Limb (tissue), 2 donors: ENCODE measurements at regions not wholly inside any gene's neighbourhood (a gene's known extent, or its start where the extent isn't known, plus 50 kb on each side); places are given as distances from the start of the nearest gene placed in this dataset.
A peak's percentile ranks its signal among the peaks of the same experiment; 100 is the strongest.

Source experiments
- DNase-seq, 2 donors: peaks; one replicate each; pipeline ENCODE4 v3.0.0-alpha.2; 2016; ENCODE audit errors: extremely low spot score in 2 of 2

- no peak for DNase-seq
Observed at GRCh38 chr13:99053636-99054233, 75.9 kb upstream of the DOCK9 start.

DNA sequence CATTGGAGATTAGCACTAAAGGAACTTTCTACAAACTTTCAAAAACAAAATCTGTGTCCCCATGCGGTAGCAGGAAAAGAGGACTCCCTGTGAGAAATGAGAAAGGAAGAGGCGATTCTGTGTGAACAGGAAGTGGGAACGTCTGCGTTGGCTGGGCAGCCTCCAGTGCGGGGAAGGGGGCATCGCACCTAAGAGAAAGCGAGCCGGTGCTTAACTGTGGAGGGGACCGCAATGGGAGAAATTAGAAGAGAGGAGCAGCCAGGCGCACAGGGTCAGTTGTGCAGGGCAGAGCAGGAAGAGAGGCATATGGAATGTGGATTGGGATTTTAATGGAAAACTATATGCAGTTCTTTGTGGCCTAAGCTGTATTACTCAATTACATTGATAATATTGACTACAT lies 77.4 kb upstream of the DOCK9 start:
- DNase-seq: no peak

DNA sequence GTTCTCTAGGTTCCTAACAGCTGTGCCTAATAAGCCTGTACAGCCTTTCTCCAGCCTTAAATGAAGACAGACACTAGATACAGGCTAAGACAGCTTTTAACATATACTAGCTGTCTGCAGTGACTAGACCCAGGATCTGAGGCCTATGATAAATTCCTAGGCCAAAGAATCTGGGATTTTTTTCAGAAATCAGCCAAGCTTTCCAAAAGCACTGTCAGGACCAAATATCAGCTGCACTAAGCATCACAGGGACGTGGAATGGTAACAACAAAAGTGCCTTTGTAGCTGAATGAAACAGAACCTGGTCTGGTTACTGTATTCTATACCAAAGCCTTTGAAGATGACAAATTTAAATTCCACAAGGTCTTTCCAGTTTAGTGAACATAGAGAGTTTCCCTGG lies 77.9 kb upstream of the DOCK9 start:
- DNase-seq: peak in 1 of 2 donors; percentile 27

- no peak for DNase-seq
Observed at GRCh38 chr13:99056381-99057014, 78.6 kb upstream of the DOCK9 start.

DNA sequence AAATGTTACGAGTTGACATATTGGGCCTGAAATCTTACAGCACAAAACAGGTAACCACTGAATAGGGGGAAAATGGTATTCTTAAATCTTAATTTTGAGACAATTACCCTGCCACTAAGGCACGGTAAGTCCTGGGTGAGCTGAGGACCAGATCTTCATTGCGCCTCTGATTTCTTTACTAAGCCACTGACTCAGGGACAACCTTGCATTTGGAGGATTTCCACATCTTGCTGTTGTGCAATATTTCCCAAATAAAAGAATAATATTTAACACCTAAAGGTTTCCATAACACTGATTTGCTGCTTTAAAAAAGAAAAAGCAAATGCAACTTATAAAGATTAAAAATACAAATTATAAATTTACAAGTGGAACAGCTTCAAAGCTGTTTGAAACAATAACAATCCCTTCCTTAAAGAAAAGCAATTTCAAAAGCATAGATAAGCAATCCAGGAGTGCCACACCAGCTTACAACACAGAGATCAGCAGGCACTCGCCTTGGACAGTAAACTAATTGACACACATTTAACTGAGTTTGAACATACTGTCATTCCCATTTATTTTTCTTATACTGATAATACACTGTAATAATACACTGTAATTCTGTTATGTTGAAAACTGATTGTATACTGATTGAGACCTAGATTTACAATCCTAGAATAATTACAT lies 79.6 kb upstream of the DOCK9 start:
- no peak for DNase-seq

GRCh38 chr13:99058527-99059495 lies 80.9 kb upstream of the DOCK9 start:
- DNase-seq: no peak

GRCh38 chr13:99059498-99060075 lies 81.7 kb upstream of the DOCK9 start:
- DNase-seq: no peak

GRCh38 chr13:99061411-99061810 lies 83.5 kb upstream of the DOCK9 start:
- DNase-seq: no peak

- peak; percentile 15 to 77 for DNase-seq
Observed at GRCh38 chr13:99062593-99062992, 84.7 kb upstream of the DOCK9 start.

- DNase-seq: no peak
Observed at GRCh38 chr13:99063178-99063577, 85.3 kb upstream of the DOCK9 start.

GRCh38 chr13:99063952-99064351 lies 86.1 kb upstream of the DOCK9 start:
- DNase-seq: no peak

GRCh38 chr13:99064624-99065234 lies 86.9 kb upstream of the DOCK9 start:
- DNase-seq: no peak

GRCh38 chr13:99065235-99066015 lies 87.6 kb upstream of the DOCK9 start:
- DNase-seq: no peak

- DNase-seq: no peak
Observed at GRCh38 chr13:99066219-99066618, 88.4 kb upstream of the DOCK9 start.

DNA sequence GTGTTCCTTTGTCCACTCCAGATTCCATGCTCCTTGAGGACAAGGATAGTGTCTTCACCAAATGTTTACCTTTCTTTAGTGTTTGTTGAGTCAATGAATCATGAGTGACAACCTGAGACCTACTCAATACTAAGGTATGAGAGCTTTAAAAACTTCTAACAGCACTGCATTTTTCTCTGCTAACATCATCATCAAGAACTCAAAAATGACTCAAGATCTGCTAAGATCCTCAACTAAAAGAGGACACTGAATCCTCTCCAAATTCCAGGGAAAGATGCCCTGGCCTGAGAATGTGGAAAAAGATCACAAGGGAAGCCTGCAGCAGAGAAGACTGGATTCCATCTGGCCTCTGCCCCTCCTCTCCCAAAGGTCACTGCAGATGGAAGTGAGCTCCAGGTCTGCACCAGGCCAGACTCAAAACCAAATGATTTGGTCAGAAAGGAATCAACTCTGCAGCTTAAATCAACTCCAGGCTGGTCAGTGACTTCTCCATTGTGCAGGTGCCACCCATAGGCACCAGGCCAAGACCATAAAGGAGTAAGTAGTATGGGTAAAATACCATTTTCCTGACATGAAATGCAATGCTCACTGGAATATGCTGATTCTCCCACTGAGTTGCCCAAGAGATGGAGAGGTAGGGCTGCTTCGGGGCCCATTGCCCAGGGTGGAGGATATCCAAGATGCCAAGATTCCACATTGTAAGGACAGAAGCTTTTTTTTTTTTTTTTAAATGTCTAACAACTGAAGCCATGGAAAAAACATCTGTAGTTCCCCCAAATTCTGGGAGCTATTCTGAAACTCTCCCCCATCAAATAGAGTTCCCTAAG lies 89.5 kb upstream of the DOCK9 start:
- no peak for DNase-seq

DNA sequence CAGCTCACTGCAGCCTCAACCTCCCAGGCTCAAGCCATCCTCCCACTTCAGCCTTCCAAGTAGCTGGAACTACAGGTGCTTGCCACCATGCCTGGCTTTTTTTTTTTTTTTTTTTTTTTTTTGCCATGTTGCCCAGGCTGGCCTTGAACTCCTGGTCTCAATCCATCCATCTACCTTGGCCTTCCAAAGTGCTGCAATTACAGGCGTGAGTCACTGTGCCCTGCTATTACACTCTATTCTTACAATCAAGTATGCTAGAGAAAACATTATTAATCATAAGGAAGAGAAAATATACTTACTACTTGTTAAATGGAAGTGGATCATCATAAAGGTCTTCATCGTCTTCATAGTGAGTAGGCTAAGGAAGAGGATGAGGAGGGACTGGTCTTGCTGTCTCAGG lies 93.3 kb upstream of the DOCK9 start:
- DNase-seq: no peak

DNA sequence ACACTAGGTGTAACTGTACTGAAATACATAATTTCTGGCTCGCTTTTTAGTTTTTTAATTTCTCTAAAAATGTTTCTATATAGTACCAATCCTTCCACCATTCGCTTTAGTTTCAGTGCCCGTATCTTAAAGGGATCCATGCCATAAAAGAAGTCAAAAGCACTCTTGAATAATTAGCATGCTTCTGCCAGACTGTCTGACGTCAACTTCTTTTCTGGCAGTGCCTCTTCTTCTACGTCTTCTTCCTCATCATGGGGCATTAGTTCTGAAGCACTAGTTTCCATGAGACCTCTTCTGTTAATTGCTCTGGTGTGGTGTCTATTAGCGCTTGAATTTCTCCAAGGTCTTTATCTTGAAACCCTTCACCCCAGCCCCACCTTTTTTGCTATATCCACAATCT lies 93.8 kb upstream of the DOCK9 start:
- DNase-seq: no peak

- DNase-seq: no peak
Observed at GRCh38 chr13:99072356-99072755, 94.5 kb upstream of the DOCK9 start.

DNA sequence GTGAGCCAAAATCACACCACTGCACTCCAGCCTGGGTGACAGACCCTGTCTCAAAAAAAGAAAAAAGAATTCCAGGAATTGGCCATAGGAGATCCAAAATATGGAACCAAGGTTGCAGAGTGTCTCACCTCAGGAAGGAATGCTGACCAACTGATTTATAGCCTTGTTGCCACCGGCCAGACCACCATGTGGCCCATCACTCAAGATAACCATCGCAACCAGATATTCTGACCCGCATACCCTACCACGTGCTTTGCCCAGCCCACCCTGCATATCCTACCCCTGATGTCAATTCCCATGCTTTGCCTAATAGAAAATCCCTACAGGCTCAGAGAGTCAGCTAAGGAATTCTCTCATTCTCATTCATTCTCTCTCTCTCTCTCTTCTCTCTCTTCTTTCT lies 95.1 kb upstream of the DOCK9 start:
- DNase-seq: no peak
